A673 (cell line): ENCODE measurements at regions not wholly inside any gene's neighbourhood (a gene's known extent, or its start where the extent isn't known, plus 50 kb on each side); places are given as distances from the start of the nearest gene placed in this dataset.

Experiments
- BruUV-seq: library from RNA; stranded (reverse); fragments of 400-500 nt; replicated peaks from 2 replicates; lab custom pipeline; 2021; lab: Mats Ljungman, UMichigan
- CTCF ChIA-PET: fragments of 300-600 bp; sonication (Branson Sonifier 250); formaldehyde crosslinking; loops from one replicate; lab custom pipeline; 2022; ENCODE audit warnings: antibody characterized with exemption; lab: Charles Lee
- POLR2A ChIA-PET: fragments of 300-600 bp; sonication (Branson Sonifier 250); formaldehyde crosslinking; loops from one replicate; lab custom pipeline; 2022; ENCODE audit warnings: antibody characterized with exemption; ENCODE audit not compliant: low non-redundant PET; lab: Charles Lee
- DNase-seq: peaks from one replicate; pipeline ENCODE4 v3.0.0-alpha.2; 2015; ENCODE audit warnings: low spot score
- H3K27ac ChIP-seq: fragments of 200-600 bp; sonication (generic); 2 replicates; pipeline ENCODE4 v1.5.1; 2016; ENCODE audit warnings: mixed run types, low read depth, mild to moderate bottlenecking, mixed read lengths, antibody characterized with exemption, low read length; ENCODE audit not compliant: poor library complexity, severe bottlenecking
- H3K27me3 ChIP-seq: fragments of 200-600 bp; sonication (generic); replicated peaks from 2 replicates; pipeline ENCODE4 v1.6.1; 2017; ENCODE audit warnings: mixed run types, low read depth, mild to moderate bottlenecking, mixed read lengths, antibody characterized with exemption, low read length; ENCODE audit not compliant: insufficient read depth, poor library complexity
- H3K36me3 ChIP-seq: fragments of 200-600 bp; sonication (generic); 2 replicates; pipeline ENCODE4 v1.6.1; 2016; ENCODE audit warnings: mixed run types, mild to moderate bottlenecking, mixed read lengths, antibody characterized with exemption, low read length; ENCODE audit not compliant: insufficient read depth, poor library complexity, severe bottlenecking
- H3K4me1 ChIP-seq: fragments of 200-600 bp; sonication (generic); 2 replicates; pipeline ENCODE4 v1.6.1; 2017; ENCODE audit warnings: mixed run types, mild to moderate bottlenecking, mixed read lengths, antibody characterized with exemption, low read length; ENCODE audit not compliant: insufficient read depth, poor library complexity, severe bottlenecking
- H3K4me3 ChIP-seq: fragments of 200-600 bp; sonication (generic); 2 replicates; pipeline ENCODE4 v1.5.1; 2016; ENCODE audit warnings: low read depth, mixed run types, mild to moderate bottlenecking, mixed read lengths, low read length; ENCODE audit not compliant: poor library complexity, severe bottlenecking
- H3K9me3 ChIP-seq: fragments of 200-600 bp; sonication (generic); 2 replicates; pipeline ENCODE4 v1.6.1; 2016; ENCODE audit warnings: mixed run types, low read depth, mild to moderate bottlenecking, mixed read lengths, antibody characterized with exemption, low read length; ENCODE audit not compliant: poor library complexity, severe bottlenecking
- EZH2 ChIP-seq: fragments of 200-600 bp; sonication (generic); IDR thresholded peaks from 2 replicates; pipeline ENCODE4 v1.6.1; 2017; ENCODE audit warnings: borderline replicate concordance, low read depth, mild to moderate bottlenecking, mixed read lengths, antibody characterized with exemption, low read length; ENCODE audit not compliant: poor library complexity, severe bottlenecking
- intact Hi-C: fragments of 100-400 bp; cut with micrococcal nuclease; formaldehyde crosslinking; loops from one replicate; pipeline ENCODE4 v1.10.0; 2022; ENCODE audit not compliant: unreplicated experiment
- TF ChIP-seq, protein P1 (sequence below): fragments of 300-800, 200-600 bp; sonication (generic); conservative IDR thresholded peaks from 2 replicates; pipeline ENCODE4 v1.5.1; 2017; ENCODE audit warnings: low read depth, mild to moderate bottlenecking, antibody characterized with exemption, low read length, moderate library complexity, mixed read lengths

- Histone ChIP-seq H3K36me3 (no peaks in the 10 kb centered on the region), H3K27ac (no peak overlapping the region), H3K4me1 (no peaks in the 10 kb centered on the region), H3K9me3 (peaks cover 23% of the 10 kb centered on the region), H3K27me3 (no peaks in the 10 kb centered on the region), H3K4me3 (no peak overlapping the region)
- DNase-seq = no peak
- CTCF ChIA-PET = no interaction called here
- POLR2A ChIA-PET = no interaction called here
- intact Hi-C loops = no loop called here
- TF ChIP-seq, protein P1, sequence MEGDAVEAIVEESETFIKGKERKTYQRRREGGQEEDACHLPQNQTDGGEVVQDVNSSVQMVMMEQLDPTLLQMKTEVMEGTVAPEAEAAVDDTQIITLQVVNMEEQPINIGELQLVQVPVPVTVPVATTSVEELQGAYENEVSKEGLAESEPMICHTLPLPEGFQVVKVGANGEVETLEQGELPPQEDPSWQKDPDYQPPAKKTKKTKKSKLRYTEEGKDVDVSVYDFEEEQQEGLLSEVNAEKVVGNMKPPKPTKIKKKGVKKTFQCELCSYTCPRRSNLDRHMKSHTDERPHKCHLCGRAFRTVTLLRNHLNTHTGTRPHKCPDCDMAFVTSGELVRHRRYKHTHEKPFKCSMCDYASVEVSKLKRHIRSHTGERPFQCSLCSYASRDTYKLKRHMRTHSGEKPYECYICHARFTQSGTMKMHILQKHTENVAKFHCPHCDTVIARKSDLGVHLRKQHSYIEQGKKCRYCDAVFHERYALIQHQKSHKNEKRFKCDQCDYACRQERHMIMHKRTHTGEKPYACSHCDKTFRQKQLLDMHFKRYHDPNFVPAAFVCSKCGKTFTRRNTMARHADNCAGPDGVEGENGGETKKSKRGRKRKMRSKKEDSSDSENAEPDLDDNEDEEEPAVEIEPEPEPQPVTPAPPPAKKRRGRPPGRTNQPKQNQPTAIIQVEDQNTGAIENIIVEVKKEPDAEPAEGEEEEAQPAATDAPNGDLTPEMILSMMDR = no peak
- TF ChIP-seq EZH2 = no peak
- no TSS peak for BruUV-seq
Measured at GRCh38 chr10:54947605-54948004, 146.6 kb upstream of the PCDH15 start.

DNA sequence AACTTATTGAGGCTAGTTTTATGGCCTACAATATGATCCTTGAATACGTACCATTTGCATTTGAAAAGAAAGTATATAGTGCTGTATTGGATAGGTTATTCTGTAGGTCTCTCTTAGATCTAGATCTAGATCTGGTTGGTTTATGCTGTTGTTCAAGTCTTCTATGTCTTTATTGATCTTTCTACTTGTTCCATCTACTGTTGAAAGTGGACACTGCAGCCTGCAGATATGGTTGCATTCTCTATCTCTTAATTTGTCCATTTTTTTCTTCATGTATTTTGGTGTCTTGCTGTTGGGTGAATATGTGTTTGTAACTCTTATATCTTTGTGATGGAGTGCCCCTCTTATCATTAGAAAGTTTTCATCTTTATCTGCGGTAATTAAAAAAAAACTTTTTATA is 139.4 kb upstream of the PCDH15 start:
- H3K27ac ChIP-seq = no peak overlapping the region
- no peaks in the 10 kb centered on the region for H3K27me3 ChIP-seq
- H3K9me3 ChIP-seq = peaks cover 30% of the 10 kb centered on the region
- DNase-seq = no peak
- no peaks in the 10 kb centered on the region for H3K36me3 ChIP-seq
- no peak overlapping the region for H3K4me3 ChIP-seq
- CTCF ChIA-PET = no interaction called here
- no peaks in the 10 kb centered on the region for H3K4me1 ChIP-seq
- POLR2A ChIA-PET = no interaction called here
- BruUV-seq = no TSS peak
- intact Hi-C loops = no loop called here
- no peak for TF ChIP-seq EZH2
- TF ChIP-seq, protein P1 = no peak

DNA sequence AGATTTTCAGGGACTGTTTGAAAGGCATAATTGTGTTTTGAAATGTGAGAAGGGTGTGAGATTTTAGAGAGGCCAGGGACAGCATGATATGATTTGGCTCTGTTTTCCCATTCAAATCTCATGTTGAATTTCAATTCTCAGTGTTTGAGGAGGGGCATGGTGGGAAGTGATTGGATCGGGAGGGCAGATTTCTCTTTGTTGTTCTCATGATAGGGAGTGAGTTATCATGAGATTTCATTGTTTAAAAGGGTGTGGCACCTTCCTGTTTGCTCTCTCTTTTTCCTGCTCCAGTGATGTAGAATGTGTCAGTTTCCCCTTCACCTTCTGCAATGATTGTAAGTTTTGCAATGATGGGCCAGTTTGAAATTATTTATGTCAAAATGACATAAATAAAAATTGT is 113.0 kb upstream of the PCDH15 start:
- ChIA-PET CTCF (no interaction called here), POLR2A (no interaction called here)
- intact Hi-C loops = no loop called here
- DNase-seq = no peak
- Histone ChIP-seq H3K4me1 (no peaks in the 10 kb centered on the region), H3K27me3 (no peaks in the 10 kb centered on the region), H3K27ac (no peak overlapping the region), H3K36me3 (no peaks in the 10 kb centered on the region), H3K4me3 (no peak overlapping the region), H3K9me3 (peaks cover 21% of the 10 kb centered on the region)
- TF ChIP-seq, protein P1 = no peak
- TF ChIP-seq EZH2 = no peak
- BruUV-seq = no TSS peak
